GM12878 (cell line): ENCODE measurements at regions not wholly inside any gene's neighbourhood (a gene's known extent, or its start where the extent isn't known, plus 50 kb on each side); places are given as distances from the start of the nearest gene placed in this dataset.
"Not testable (repeated sequence)": the region's sequence is repeated elsewhere in the genome, so short reads cannot be mapped to it uniquely, and the experiment has no call there.

Experiments used
- ATAC-seq: fragments of 200-7000 bp; cut with Tn5 transposase; 3 replicates; pipeline ENCODE4 v1.9.1; 2020; ENCODE audit warnings: mild to moderate bottlenecking, moderate library complexity
- BruUV-seq: library from RNA; stranded (reverse); fragments of 400-500 nt; replicated peaks from 2 replicates; lab custom pipeline; 2021; lab: Mats Ljungman, UMichigan
- CTCF ChIA-PET: fragments of 300-600 bp; sonication (Branson Sonifier 250); formaldehyde crosslinking; extraction: SDS; loops from one replicate; lab custom pipeline; 2021; ENCODE audit warnings: inconsistent platforms; lab: Yijun Ruan, JAX
- POLR2A ChIA-PET: fragments of 350-600 bp; formaldehyde crosslinking; extraction: SDS; loops from one replicate; lab custom pipeline; 2021; ENCODE audit warnings: inconsistent platforms; lab: Charles Lee
- RAD21 ChIA-PET: fragments of 300-600 bp; sonication (Branson Sonifier 250); formaldehyde crosslinking; loops from one replicate; lab custom pipeline; 2023; ENCODE audit warnings: antibody characterized with exemption; ENCODE audit not compliant: unreplicated experiment; lab: Charles Lee
- SMC1A ChIA-PET: fragments of 300-600 bp; sonication (Branson Sonifier 250); formaldehyde crosslinking; loops from one replicate; lab custom pipeline; 2023; ENCODE audit not compliant: unreplicated experiment, uncharacterized antibody; lab: Charles Lee
- DNase-seq: peaks from one replicate; pipeline ENCODE4 v3.0.0-alpha.2; 2011; ENCODE audit warnings: low read depth, low spot score
- FAIRE-seq: peaks from 3 replicates; lab custom pipeline; 2011; peaks lifted over from hg19 to GRCh38; lab: Jason Lieb, UNC
- H2AFZ ChIP-seq: 2 replicates; pipeline ENCODE4 v1.6.0; 2011; ENCODE audit warnings: low read depth, low read length, control low read depth; ENCODE audit not compliant: control insufficient read depth
- H3K27ac ChIP-seq: 2 replicates; pipeline ENCODE4 v1.5.1; 2011; ENCODE audit warnings: control low read depth; ENCODE audit not compliant: control insufficient read depth, insufficient read depth
- H3K27me3 ChIP-seq, 2 experiments: replicated peaks in 1 of 2; 2 replicates each; pipeline versions ENCODE4 v1.6.0 to v1.6.1; 2011; ENCODE audit warnings: low read length in 1 of 2; ENCODE audit not compliant: control insufficient read depth in 2 of 2, insufficient read depth in 2 of 2
- H3K36me3 ChIP-seq, 2 experiments: 2 replicates each; pipeline ENCODE4 v1.5.1; 2011; ENCODE audit warnings: low read length in 1 of 2; ENCODE audit not compliant: control insufficient read depth in 2 of 2, insufficient read depth in 2 of 2
- H3K4me1 ChIP-seq: 2 replicates; pipeline ENCODE4 v1.6.1; 2011; ENCODE audit warnings: mild to moderate bottlenecking, low read length, moderate library complexity, mixed read lengths; ENCODE audit not compliant: control insufficient read depth, insufficient read depth
- H3K4me2 ChIP-seq: 2 replicates; pipeline ENCODE4 v1.6.0; 2011; ENCODE audit warnings: control low read depth; ENCODE audit not compliant: control insufficient read depth, insufficient read depth
- H3K4me3 ChIP-seq: fragments of 200-600 bp; sonication (generic); 2 replicates; pipeline ENCODE4 v1.5.1; 2016
- H3K79me2 ChIP-seq: 2 replicates; pipeline ENCODE4 v1.6.0; 2011; ENCODE audit warnings: low read length; ENCODE audit not compliant: control insufficient read depth, insufficient read depth
- H3K9ac ChIP-seq: 2 replicates; pipeline ENCODE4 v1.8.0; 2011; ENCODE audit warnings: low read length, control low read depth, mixed read lengths; ENCODE audit not compliant: control insufficient read depth, insufficient read depth
- H3K9me3 ChIP-seq: replicated peaks from 3 replicates; pipeline ENCODE4 v1.5.1; 2011; ENCODE audit warnings: mild to moderate bottlenecking, low read length; ENCODE audit not compliant: control insufficient read depth, insufficient read depth
- H4K20me1 ChIP-seq: 2 replicates; pipeline ENCODE4 v1.6.0; 2011; ENCODE audit not compliant: control insufficient read depth, insufficient read depth
- ESRRA ChIP-seq: IDR thresholded peaks from 2 replicates; pipeline ENCODE4 v1.6.1; 2012; ENCODE audit warnings: mild to moderate bottlenecking, low read length, improper control_type of control experiment
- LARP7 ChIP-seq: fragments of 450-650 bp; IDR thresholded peaks from 2 replicates; pipeline ENCODE4 v1.6.1; 2017; ENCODE audit warnings: mild to moderate bottlenecking
- NBN ChIP-seq: fragments of 450-650 bp; IDR thresholded peaks from 2 replicates; pipeline ENCODE4 v1.6.1; 2016
- SPI1 ChIP-seq: IDR thresholded peaks from 2 replicates; pipeline ENCODE4 v1.6.1; 2011; ENCODE audit warnings: low read depth, mild to moderate bottlenecking, low read length, moderate library complexity, borderline replicate concordance; ENCODE audit not compliant: insufficient read depth
- TAF1 ChIP-seq: IDR thresholded peaks from 2 replicates; pipeline ENCODE4 v1.6.1; 2011; ENCODE audit warnings: mild to moderate bottlenecking, low read depth, low read length, borderline replicate concordance
- ZBED1 ChIP-seq: IDR thresholded peaks from 2 replicates; pipeline ENCODE4 v1.6.1; 2016; ENCODE audit warnings: borderline replicate concordance
- ZNF24 ChIP-seq: fragments of 450-650 bp; IDR thresholded peaks from 2 replicates; pipeline ENCODE4 v1.6.1; 2017; ENCODE audit warnings: antibody characterized with exemption, mild to moderate bottlenecking
- WGBS: methylation state at CpG from one replicate; pipeline ENCODE4 v1.1.6; 2016; ENCODE audit warnings: low lambda C conversion rate; ENCODE audit not compliant: insufficient replicate concordance, insufficient coverage; ENCODE audit errors: missing lambda C conversion rate; 5-methylcytosine and 5-hydroxymethylcytosine counted together
- in situ Hi-C: fragments of 300-500 bp; cut with MboI; formaldehyde crosslinking; loops from 9 replicates; pipeline ENCODE4 v1.14.3; 2018; ENCODE audit warnings: mixed read lengths
- intact Hi-C: fragments of 100-400 bp; cut with micrococcal nuclease; formaldehyde crosslinking; loops from one replicate; pipeline ENCODE4 v1.14.2; 2022; ENCODE audit not compliant: unreplicated experiment
- TF ChIP-seq, protein P1 (sequence below): fragments of 450-650 bp; formaldehyde crosslinking; IDR thresholded peaks from 2 replicates; pipeline ENCODE4 v1.4.0; 2020; ENCODE audit warnings: mild to moderate bottlenecking, moderate library complexity
- TF ChIP-seq, protein P2 (sequence below): IDR thresholded peaks from 2 replicates; pipeline ENCODE4 v1.6.1; 2012; ENCODE audit warnings: low read depth, low read length, improper control_type of control experiment

DNA sequence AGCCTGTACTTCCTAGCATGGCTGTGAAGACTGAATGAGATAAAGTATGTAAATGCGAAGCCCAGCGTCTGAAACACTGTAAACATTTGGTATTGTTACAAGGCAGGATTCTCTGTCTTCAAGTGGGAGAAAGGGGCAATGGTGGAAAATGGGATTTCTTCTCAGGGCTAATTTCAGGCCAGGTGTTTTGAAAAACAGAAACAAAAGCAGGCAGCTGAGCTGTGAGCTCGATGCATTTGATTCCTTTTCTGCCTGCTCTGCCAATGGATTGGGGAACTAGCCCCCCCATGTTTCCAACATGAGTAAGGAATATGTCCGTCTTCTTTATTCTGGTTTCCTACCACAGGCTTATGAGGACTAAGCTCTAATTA, 732.1 kb upstream of the AUTS2 start:
- Histone ChIP-seq H3K9ac (no peak overlapping the region), H3K4me2 (no peak overlapping the region), H3K36me3 (no peaks in the 10 kb centered on the region), H4K20me1 (no peaks in the 10 kb centered on the region), H3K79me2 (no peaks in the 10 kb centered on the region), H3K4me3 (no peak overlapping the region), H2AFZ (no peak overlapping the region), H3K4me1 (no peaks in the 10 kb centered on the region), H3K27ac (no peak overlapping the region), H3K27me3 (no peaks in the 10 kb centered on the region), H3K9me3 (no peaks in the 10 kb centered on the region; the same call in 2 of the 3 replicates)
- FAIRE-seq (no peak), ATAC-seq (no peak), DNase-seq (no peak)
- BruUV-seq = no TSS peak
- ChIA-PET POLR2A (no interaction called here), SMC1A (no interaction called here), RAD21 (no interaction called here), CTCF (no interaction called here)
- intact Hi-C loops (no loop called here), in situ Hi-C loops (no loop called here)
- no peak for TF ChIP-seq TAF1
- TF ChIP-seq ZBED1 = no peak
- no peak for TF ChIP-seq NBN
- TF ChIP-seq, protein P1, sequence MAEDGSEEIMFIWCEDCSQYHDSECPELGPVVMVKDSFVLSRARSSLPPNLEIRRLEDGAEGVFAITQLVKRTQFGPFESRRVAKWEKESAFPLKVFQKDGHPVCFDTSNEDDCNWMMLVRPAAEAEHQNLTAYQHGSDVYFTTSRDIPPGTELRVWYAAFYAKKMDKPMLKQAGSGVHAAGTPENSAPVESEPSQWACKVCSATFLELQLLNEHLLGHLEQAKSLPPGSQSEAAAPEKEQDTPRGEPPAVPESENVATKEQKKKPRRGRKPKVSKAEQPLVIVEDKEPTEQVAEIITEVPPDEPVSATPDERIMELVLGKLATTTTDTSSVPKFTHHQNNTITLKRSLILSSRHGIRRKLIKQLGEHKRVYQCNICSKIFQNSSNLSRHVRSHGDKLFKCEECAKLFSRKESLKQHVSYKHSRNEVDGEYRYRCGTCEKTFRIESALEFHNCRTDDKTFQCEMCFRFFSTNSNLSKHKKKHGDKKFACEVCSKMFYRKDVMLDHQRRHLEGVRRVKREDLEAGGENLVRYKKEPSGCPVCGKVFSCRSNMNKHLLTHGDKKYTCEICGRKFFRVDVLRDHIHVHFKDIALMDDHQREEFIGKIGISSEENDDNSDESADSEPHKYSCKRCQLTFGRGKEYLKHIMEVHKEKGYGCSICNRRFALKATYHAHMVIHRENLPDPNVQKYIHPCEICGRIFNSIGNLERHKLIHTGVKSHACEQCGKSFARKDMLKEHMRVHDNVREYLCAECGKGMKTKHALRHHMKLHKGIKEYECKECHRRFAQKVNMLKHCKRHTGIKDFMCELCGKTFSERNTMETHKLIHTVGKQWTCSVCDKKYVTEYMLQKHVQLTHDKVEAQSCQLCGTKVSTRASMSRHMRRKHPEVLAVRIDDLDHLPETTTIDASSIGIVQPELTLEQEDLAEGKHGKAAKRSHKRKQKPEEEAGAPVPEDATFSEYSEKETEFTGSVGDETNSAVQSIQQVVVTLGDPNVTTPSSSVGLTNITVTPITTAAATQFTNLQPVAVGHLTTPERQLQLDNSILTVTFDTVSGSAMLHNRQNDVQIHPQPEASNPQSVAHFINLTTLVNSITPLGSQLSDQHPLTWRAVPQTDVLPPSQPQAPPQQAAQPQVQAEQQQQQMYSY = no peak
- no peak for TF ChIP-seq ESRRA
- TF ChIP-seq, protein P2, sequence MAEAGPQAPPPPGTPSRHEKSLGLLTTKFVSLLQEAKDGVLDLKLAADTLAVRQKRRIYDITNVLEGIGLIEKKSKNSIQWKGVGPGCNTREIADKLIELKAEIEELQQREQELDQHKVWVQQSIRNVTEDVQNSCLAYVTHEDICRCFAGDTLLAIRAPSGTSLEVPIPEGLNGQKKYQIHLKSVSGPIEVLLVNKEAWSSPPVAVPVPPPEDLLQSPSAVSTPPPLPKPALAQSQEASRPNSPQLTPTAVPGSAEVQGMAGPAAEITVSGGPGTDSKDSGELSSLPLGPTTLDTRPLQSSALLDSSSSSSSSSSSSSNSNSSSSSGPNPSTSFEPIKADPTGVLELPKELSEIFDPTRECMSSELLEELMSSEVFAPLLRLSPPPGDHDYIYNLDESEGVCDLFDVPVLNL = no peak
- TF ChIP-seq ZNF24 = no peak
- TF ChIP-seq SPI1 = no peak
- no peak for TF ChIP-seq LARP7
- WGBS = 13% methylated on average over 4 of the region's 4 CpGs

DNA sequence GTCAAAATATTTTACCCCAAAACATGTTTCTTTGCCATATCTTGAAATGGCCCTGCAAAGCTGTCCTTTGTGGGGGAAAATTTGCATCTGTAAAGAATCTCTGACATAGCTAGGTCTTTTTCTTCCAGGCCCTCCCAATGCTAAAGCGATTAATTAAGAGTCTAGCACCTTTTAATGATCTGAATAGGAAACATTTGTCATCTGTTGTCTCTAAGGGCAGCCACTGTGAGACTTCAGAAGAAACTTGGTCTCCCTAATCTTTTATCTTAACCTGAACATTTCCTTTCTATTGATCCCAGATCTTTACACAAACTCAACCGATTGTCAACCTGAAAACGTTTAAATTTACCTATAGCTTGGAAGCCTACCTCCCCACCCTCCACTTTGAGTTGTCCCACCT, 731.6 kb upstream of the AUTS2 start:
- H3K36me3 ChIP-seq, DNase-seq, H3K27me3 ChIP-seq, H3K9ac ChIP-seq, H3K4me2 ChIP-seq, FAIRE-seq, CTCF ChIA-PET, in situ Hi-C loops, BruUV-seq, H3K4me1 ChIP-seq, H3K9me3 ChIP-seq, H3K79me2 ChIP-seq, RAD21 ChIA-PET, H3K4me3 ChIP-seq, intact Hi-C loops, H4K20me1 ChIP-seq, ATAC-seq, SMC1A ChIA-PET, POLR2A ChIA-PET, H2AFZ ChIP-seq, H3K27ac ChIP-seq: not testable (repeated sequence)
- WGBS = 10% methylated on average over 3 of the region's 3 CpGs
